H9 (cell line): ENCODE measurements at regions not wholly inside any gene's neighbourhood (a gene's known extent, or its start where the extent isn't known, plus 50 kb on each side); places are given as distances from the start of the nearest gene placed in this dataset.

ENCODE experiments used
- DNase-seq: peaks from one replicate; pipeline ENCODE4 v3.0.0-alpha.2; 2017
- H2AFZ ChIP-seq: one replicate; pipeline ENCODE4 v1.6.1; 2013; ENCODE audit warnings: mild to moderate bottlenecking, low read length, control low read depth, moderate library complexity
- H2AK5ac ChIP-seq: 2 replicates; pipeline ENCODE4 v1.6.1; 2013; ENCODE audit warnings: low read length, control low read depth, mixed read lengths; ENCODE audit not compliant: insufficient read length
- H2BK120ac ChIP-seq: one replicate; pipeline ENCODE4 v1.6.1; 2013; ENCODE audit warnings: low read depth, mild to moderate bottlenecking, low read length, control low read depth, inconsistent platforms; ENCODE audit not compliant: poor library complexity, severe bottlenecking
- H2BK12ac ChIP-seq: 2 replicates; pipeline ENCODE4 v1.6.1; 2013; ENCODE audit warnings: low read length, control low read depth, mixed read lengths, low read depth; ENCODE audit not compliant: insufficient read length
- H2BK15ac ChIP-seq: 2 replicates; pipeline ENCODE4 v1.6.1; 2013; ENCODE audit warnings: low read depth, low read length, control low read depth
- H2BK20ac ChIP-seq: one replicate; pipeline ENCODE4 v1.6.1; 2013; ENCODE audit warnings: low read depth, mild to moderate bottlenecking, low read length, control low read depth, inconsistent platforms; ENCODE audit not compliant: poor library complexity, severe bottlenecking
- H2BK5ac ChIP-seq: 2 replicates; pipeline ENCODE4 v1.6.1; 2013; ENCODE audit warnings: low read length, control low read depth, mixed read lengths; ENCODE audit not compliant: insufficient read length
- H3K14ac ChIP-seq: 2 replicates; pipeline ENCODE4 v1.6.1; 2013; ENCODE audit warnings: low read length, control low read depth; ENCODE audit not compliant: insufficient read depth
- H3K18ac ChIP-seq: 2 replicates; pipeline ENCODE4 v1.6.1; 2013; ENCODE audit warnings: low read depth, mild to moderate bottlenecking, mixed read lengths, low read length, control low read depth; ENCODE audit not compliant: insufficient read length
- H3K23ac ChIP-seq: 2 replicates; pipeline ENCODE4 v1.6.1; 2013; ENCODE audit warnings: low read length, control low read depth, mixed read lengths, low read depth; ENCODE audit not compliant: insufficient read length
- H3K23me2 ChIP-seq: 2 replicates; pipeline ENCODE4 v1.6.1; 2013; ENCODE audit warnings: low read depth, mild to moderate bottlenecking, mixed read lengths, low read length, control low read depth; ENCODE audit not compliant: insufficient read length, poor library complexity, severe bottlenecking
- H3K27ac ChIP-seq: 2 replicates; pipeline ENCODE4 v1.5.1; 2013; ENCODE audit warnings: low read length, control low read depth, mixed read lengths, low read depth; ENCODE audit not compliant: insufficient read length
- H3K27me3 ChIP-seq: 2 replicates; pipeline ENCODE4 v1.6.1; 2013; ENCODE audit warnings: low read length, control low read depth, inconsistent platforms; ENCODE audit not compliant: insufficient read depth
- H3K4ac ChIP-seq: 2 replicates; pipeline ENCODE4 v1.6.1; 2013; ENCODE audit warnings: low read depth, mild to moderate bottlenecking, control low read depth, inconsistent platforms, low read length, moderate library complexity
- H3K4me1 ChIP-seq: 2 replicates; pipeline ENCODE4 v1.6.1; 2013; ENCODE audit warnings: low read length, control low read depth, inconsistent platforms; ENCODE audit not compliant: insufficient read depth
- H3K4me2 ChIP-seq: 2 replicates; pipeline ENCODE4 v1.6.1; 2013; ENCODE audit warnings: low read length, control low read depth, mixed read lengths; ENCODE audit not compliant: insufficient read length, insufficient read depth
- H3K56ac ChIP-seq: 2 replicates; pipeline ENCODE4 v1.6.1; 2013; ENCODE audit warnings: low read depth, mild to moderate bottlenecking, mixed read lengths, low read length, control low read depth; ENCODE audit not compliant: insufficient read length
- H3K79me1 ChIP-seq: 2 replicates; pipeline ENCODE4 v1.6.1; 2013; ENCODE audit warnings: low read depth, mild to moderate bottlenecking, moderate library complexity, low read length, control low read depth, inconsistent platforms; ENCODE audit not compliant: insufficient read depth, poor library complexity, severe bottlenecking
- H3K79me2 ChIP-seq: 2 replicates; pipeline ENCODE4 v1.6.1; 2013; ENCODE audit warnings: low read length, control low read depth, inconsistent platforms; ENCODE audit not compliant: insufficient read depth
- H3K9ac ChIP-seq: 2 replicates; pipeline ENCODE4 v1.6.1; 2013; ENCODE audit warnings: low read length, control low read depth, mixed read lengths; ENCODE audit not compliant: insufficient read length; ENCODE audit errors: extremely low read depth
- H3K9me3 ChIP-seq: one replicate; pipeline ENCODE4 v1.6.1; 2013; ENCODE audit warnings: low read depth, low read length, inconsistent platforms; ENCODE audit not compliant: control insufficient read depth
- H3T11ph ChIP-seq: one replicate; pipeline ENCODE4 v1.6.1; 2013; ENCODE audit warnings: mild to moderate bottlenecking, low read length, control low read depth, inconsistent platforms
- H4K20me1 ChIP-seq: one replicate; pipeline ENCODE4 v1.6.1; 2013; ENCODE audit not compliant: control insufficient read depth, insufficient read length, insufficient read depth
- H4K5ac ChIP-seq: 2 replicates; pipeline ENCODE4 v1.6.1; 2013; ENCODE audit warnings: low read depth, mild to moderate bottlenecking, mixed read lengths, low read length, control low read depth; ENCODE audit not compliant: insufficient read length
- H4K8ac ChIP-seq: replicated peaks from 2 replicates; pipeline ENCODE4 v1.6.1; 2013; ENCODE audit warnings: low read length, control low read depth, mixed read lengths, low read depth; ENCODE audit not compliant: insufficient read length
- H4K91ac ChIP-seq: 2 replicates; pipeline ENCODE4 v1.6.1; 2013; ENCODE audit warnings: low read depth, mild to moderate bottlenecking, moderate library complexity, mixed read lengths, low read length, control low read depth; ENCODE audit not compliant: insufficient read length
- H3K27ac Mint-ChIP-seq, 3 experiments: 2 replicates in 2 of 3; 3 replicates in 1 of 3; pipeline ENCODE4 v1.8.0; 2020 to 2021; ENCODE audit warnings: mixed read lengths in 3 of 3, mild to moderate bottlenecking in 1 of 3, moderate library complexity in 1 of 3
- H3K27me3 Mint-ChIP-seq: 2 replicates; pipeline ENCODE4 v1.8.0; 2021; ENCODE audit warnings: low read depth, mild to moderate bottlenecking, moderate library complexity, mixed read lengths
- H3K36me3 Mint-ChIP-seq, 3 experiments: 2 replicates in 2 of 3; 3 replicates in 1 of 3; pipeline ENCODE4 v1.8.0; 2020 to 2021; ENCODE audit warnings: low read depth in 3 of 3, mixed read lengths in 3 of 3; ENCODE audit not compliant: insufficient read depth in 1 of 3
- H3K4me1 Mint-ChIP-seq, 2 experiments: 2 replicates each; pipeline ENCODE4 v1.8.0; 2020; ENCODE audit warnings: mixed read lengths in 2 of 2
- H3K4me3 Mint-ChIP-seq, 2 experiments: 2 replicates in 1 of 2; 3 replicates in 1 of 2; pipeline ENCODE4 v1.8.0; 2020 to 2021; ENCODE audit warnings: mild to moderate bottlenecking in 2 of 2, mixed read lengths in 2 of 2, moderate library complexity in 1 of 2
- H3K9me3 Mint-ChIP-seq, 2 experiments: 2 replicates in 1 of 2; 3 replicates in 1 of 2; pipeline ENCODE4 v1.8.0; 2020; ENCODE audit warnings: mild to moderate bottlenecking in 2 of 2, mixed read lengths in 2 of 2, moderate library complexity in 1 of 2
- WGBS: extraction: QIAGEN DNeasy Blood & Tissue Kit; methylation state at CpG from one replicate; pipeline ENCODE4 v1.1.7; 2013; ENCODE audit warnings: missing lambda C conversion rate, low lambda C conversion rate, mixed read lengths; ENCODE audit not compliant: insufficient read length; ENCODE audit errors: extremely low coverage; 5-methylcytosine and 5-hydroxymethylcytosine counted together
- TF ChIP-seq, protein P1 (sequence below): fragments of 200-600 bp; sonication (generic); conservative IDR thresholded peaks from 3 replicates; pipeline ENCODE4 v1.8.0; 2021; ENCODE audit warnings: antibody characterized with exemption, mild to moderate bottlenecking

DNA sequence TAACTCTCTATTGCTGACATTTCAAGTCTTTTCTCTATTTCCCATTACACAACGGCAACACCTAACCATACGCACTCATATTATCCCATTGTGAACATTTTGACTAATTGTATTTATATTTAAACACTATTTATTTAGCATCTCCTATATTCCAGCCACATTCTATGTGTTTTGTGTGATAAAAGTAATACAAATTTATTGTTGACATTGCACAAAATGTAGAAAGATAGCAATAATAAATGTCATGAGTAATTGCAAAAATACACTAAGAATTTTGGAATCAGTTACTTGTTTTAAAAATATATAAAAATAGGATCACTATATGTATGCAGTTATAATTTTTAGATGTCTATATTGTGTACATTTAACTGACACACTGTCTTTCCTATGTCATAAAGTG, 413.0 kb upstream of the PTPRD start:
- no CpG with 5 or more reads among the region's 2 CpGs for WGBS
- no peak for DNase-seq

More for the DNA sequence above, 413.0 kb upstream of the PTPRD start:
- no peak overlapping the region for H2BK5ac ChIP-seq
- no peak overlapping the region for H3K9ac ChIP-seq
- no peak overlapping the region for H3T11ph ChIP-seq
- Mint-ChIP-seq H3K9me3 (no peaks in the 10 kb centered on the region; a peak in 3 of 5 replicates), H3K4me3 (no peak overlapping the region), H3K4me1 (peaks cover 0 to 3% of the 10 kb centered on the region in 2 experiments; a peak in 1 of 4 replicates), H3K27ac (no peak overlapping the region), H3K27me3 (no peaks in the 10 kb centered on the region), H3K36me3 (peaks cover 0 to 4% (median 0%) of the 10 kb centered on the region in 3 experiments; a peak in 1 of 7 replicates)
- H2AK5ac ChIP-seq, result no peak overlapping the region
- no peak overlapping the region for H3K14ac ChIP-seq
- H3K79me1 ChIP-seq, result no peaks in the 10 kb centered on the region
- H3K4ac ChIP-seq, result no peak overlapping the region
- H2AFZ ChIP-seq, result no peak overlapping the region
- H3K56ac ChIP-seq, result no peak overlapping the region
- H4K91ac ChIP-seq, result no peak overlapping the region
- H3K18ac ChIP-seq, result no peak overlapping the region
- H2BK15ac ChIP-seq, result no peak overlapping the region
- H3K4me2 ChIP-seq, result no peak overlapping the region
- H2BK20ac ChIP-seq, result no peak overlapping the region
- H4K20me1 ChIP-seq, result no peaks in the 10 kb centered on the region
- no peak overlapping the region for H3K27ac ChIP-seq
- H3K79me2 ChIP-seq, result no peaks in the 10 kb centered on the region
- TF ChIP-seq, protein P1, sequence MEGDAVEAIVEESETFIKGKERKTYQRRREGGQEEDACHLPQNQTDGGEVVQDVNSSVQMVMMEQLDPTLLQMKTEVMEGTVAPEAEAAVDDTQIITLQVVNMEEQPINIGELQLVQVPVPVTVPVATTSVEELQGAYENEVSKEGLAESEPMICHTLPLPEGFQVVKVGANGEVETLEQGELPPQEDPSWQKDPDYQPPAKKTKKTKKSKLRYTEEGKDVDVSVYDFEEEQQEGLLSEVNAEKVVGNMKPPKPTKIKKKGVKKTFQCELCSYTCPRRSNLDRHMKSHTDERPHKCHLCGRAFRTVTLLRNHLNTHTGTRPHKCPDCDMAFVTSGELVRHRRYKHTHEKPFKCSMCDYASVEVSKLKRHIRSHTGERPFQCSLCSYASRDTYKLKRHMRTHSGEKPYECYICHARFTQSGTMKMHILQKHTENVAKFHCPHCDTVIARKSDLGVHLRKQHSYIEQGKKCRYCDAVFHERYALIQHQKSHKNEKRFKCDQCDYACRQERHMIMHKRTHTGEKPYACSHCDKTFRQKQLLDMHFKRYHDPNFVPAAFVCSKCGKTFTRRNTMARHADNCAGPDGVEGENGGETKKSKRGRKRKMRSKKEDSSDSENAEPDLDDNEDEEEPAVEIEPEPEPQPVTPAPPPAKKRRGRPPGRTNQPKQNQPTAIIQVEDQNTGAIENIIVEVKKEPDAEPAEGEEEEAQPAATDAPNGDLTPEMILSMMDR, result no peak
- H3K4me1 ChIP-seq, result no peaks in the 10 kb centered on the region
- H3K27me3 ChIP-seq, result no peaks in the 10 kb centered on the region
- H2BK12ac ChIP-seq, result no peak overlapping the region
- H3K23me2 ChIP-seq, result no peaks in the 10 kb centered on the region
- no peaks in the 10 kb centered on the region for H3K9me3 ChIP-seq
- H4K5ac ChIP-seq, result no peak overlapping the region
- H4K8ac ChIP-seq, result no peak overlapping the region
- no peak overlapping the region for H3K23ac ChIP-seq
- no peak overlapping the region for H2BK120ac ChIP-seq
